ENCODE measurements at regions not wholly inside any gene's neighbourhood (a gene's known extent, or its start where the extent isn't known, plus 50 kb on each side); places are given as distances from the start of the nearest gene placed in this dataset.

DNA sequence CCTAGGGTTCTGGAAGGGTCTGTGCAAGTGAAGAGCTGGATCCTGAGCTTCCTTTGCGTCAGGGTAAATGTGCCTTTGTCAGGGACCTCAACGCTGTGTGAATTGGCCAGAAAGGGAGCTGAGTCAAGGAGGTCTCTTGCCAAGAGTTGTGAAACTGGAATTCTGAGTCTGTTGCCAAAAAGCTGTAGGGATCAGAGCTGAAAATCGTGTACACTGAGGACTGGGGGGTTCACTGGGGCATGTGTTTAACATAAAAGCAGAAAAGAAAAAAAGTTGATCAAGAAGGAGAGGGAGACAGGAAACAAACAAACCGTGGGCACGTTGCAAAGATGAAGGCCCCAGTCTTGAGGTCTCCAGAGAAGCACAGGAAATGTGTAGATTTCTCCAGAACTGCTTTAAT, 1081.5 kb downstream of the VRK1 start:
- TF ChIP-seq, protein P1, sequence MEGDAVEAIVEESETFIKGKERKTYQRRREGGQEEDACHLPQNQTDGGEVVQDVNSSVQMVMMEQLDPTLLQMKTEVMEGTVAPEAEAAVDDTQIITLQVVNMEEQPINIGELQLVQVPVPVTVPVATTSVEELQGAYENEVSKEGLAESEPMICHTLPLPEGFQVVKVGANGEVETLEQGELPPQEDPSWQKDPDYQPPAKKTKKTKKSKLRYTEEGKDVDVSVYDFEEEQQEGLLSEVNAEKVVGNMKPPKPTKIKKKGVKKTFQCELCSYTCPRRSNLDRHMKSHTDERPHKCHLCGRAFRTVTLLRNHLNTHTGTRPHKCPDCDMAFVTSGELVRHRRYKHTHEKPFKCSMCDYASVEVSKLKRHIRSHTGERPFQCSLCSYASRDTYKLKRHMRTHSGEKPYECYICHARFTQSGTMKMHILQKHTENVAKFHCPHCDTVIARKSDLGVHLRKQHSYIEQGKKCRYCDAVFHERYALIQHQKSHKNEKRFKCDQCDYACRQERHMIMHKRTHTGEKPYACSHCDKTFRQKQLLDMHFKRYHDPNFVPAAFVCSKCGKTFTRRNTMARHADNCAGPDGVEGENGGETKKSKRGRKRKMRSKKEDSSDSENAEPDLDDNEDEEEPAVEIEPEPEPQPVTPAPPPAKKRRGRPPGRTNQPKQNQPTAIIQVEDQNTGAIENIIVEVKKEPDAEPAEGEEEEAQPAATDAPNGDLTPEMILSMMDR (IDR thresholded peaks at IDR 0.05), result no peak
- no peak for TF ChIP-seq POLR2A (IDR thresholded peaks at IDR 0.05)
